Activated B cell treated with CpG ODN at 0.5 μM for 24 hours (primary cell): ENCODE measurements at regions not wholly inside any gene's neighbourhood (a gene's known extent, or its start where the extent isn't known, plus 50 kb on each side); places are given as distances from the start of the nearest gene placed in this dataset.

ENCODE experiments used
- ATAC-seq: fragments of 200-7000 bp; cut with Tn5 transposase; one replicate; pipeline ENCODE4 v1.10.0; 2021; ENCODE audit warnings: low read depth, mild to moderate bottlenecking, moderate library complexity
- CTCF ChIA-PET: fragments of 350-600 bp; sonication (Branson Sonifier 250); formaldehyde crosslinking; loops from one replicate; lab custom pipeline; 2021; ENCODE audit warnings: antibody characterized with exemption; lab: Charles Lee
- POLR2A ChIA-PET: fragments of 350-600 bp; sonication (Branson Sonifier 250); formaldehyde crosslinking; loops from one replicate; lab custom pipeline; 2021; ENCODE audit warnings: antibody characterized with exemption; lab: Charles Lee
- DNase-seq: peaks from one replicate; pipeline ENCODE4 v3.0.0; 2022
- H3K27ac Mint-ChIP-seq: one replicate; pipeline ENCODE4 v1.8.0; 2020; ENCODE audit warnings: mixed read lengths
- H3K27me3 Mint-ChIP-seq: one replicate; pipeline ENCODE4 v1.8.0; 2021; ENCODE audit warnings: mixed read lengths
- H3K36me3 Mint-ChIP-seq: one replicate; pipeline ENCODE4 v1.8.0; 2021; ENCODE audit warnings: low read depth, mixed read lengths
- H3K4me1 Mint-ChIP-seq: one replicate; pipeline ENCODE4 v1.8.0; 2021; ENCODE audit warnings: mixed read lengths
- H3K4me3 Mint-ChIP-seq: one replicate; pipeline ENCODE4 v1.8.0; 2020; ENCODE audit warnings: mild to moderate bottlenecking, mixed read lengths
- H3K9me3 Mint-ChIP-seq: one replicate; pipeline ENCODE4 v1.8.0; 2020; ENCODE audit warnings: mixed read lengths
- CTCF ChIP-seq: fragments of 200-600 bp; IDR thresholded peaks from one replicate; pipeline ENCODE4 v1.8.0; 2022; ENCODE audit warnings: antibody characterized with exemption, mild to moderate bottlenecking
- intact Hi-C: fragments of 100-400 bp; cut with micrococcal nuclease; formaldehyde crosslinking; loops from one replicate; pipeline ENCODE4 v1.15.1; 2024

GRCh38 chr2:126822115-126822514 is 76.6 kb upstream of the TEX51 start:
- no peaks in the 10 kb centered on the region for H3K4me1 Mint-ChIP-seq
- H3K27ac Mint-ChIP-seq: no peak overlapping the region
- TF ChIP-seq CTCF: no peak
- H3K27me3 Mint-ChIP-seq: peaks cover 11% of the 10 kb centered on the region
- ATAC-seq (no peak), DNase-seq (no peak)
- no peaks in the 10 kb centered on the region for H3K9me3 Mint-ChIP-seq
- H3K36me3 Mint-ChIP-seq: no peaks in the 10 kb centered on the region
- CTCF ChIA-PET: no interaction called here
- POLR2A ChIA-PET: no interaction called here
- intact Hi-C loops: no loop called here
- H3K4me3 Mint-ChIP-seq: no peak overlapping the region

GRCh38 chr2:126822921-126823320 is 75.8 kb upstream of the TEX51 start:
- CTCF ChIA-PET: no interaction called here
- intact Hi-C loops: no loop called here
- Mint-ChIP-seq H3K27me3 (peaks cover 13% of the 10 kb centered on the region), H3K4me3 (no peak overlapping the region), H3K9me3 (no peaks in the 10 kb centered on the region), H3K4me1 (no peaks in the 10 kb centered on the region), H3K36me3 (no peaks in the 10 kb centered on the region), H3K27ac (no peak overlapping the region)
- POLR2A ChIA-PET: no interaction called here
- no peak for TF ChIP-seq CTCF
- no peak for DNase-seq
- ATAC-seq: no peak

GRCh38 chr2:126823951-126824350 is 74.7 kb upstream of the TEX51 start:
- no peaks in the 10 kb centered on the region for H3K9me3 Mint-ChIP-seq
- no peaks in the 10 kb centered on the region for H3K36me3 Mint-ChIP-seq
- no peak overlapping the region for H3K27ac Mint-ChIP-seq
- no peak for ATAC-seq
- H3K27me3 Mint-ChIP-seq: peaks cover 9% of the 10 kb centered on the region
- CTCF ChIA-PET: no interaction called here
- POLR2A ChIA-PET: no interaction called here
- DNase-seq: no peak
- no peak overlapping the region for H3K4me3 Mint-ChIP-seq
- no peak for TF ChIP-seq CTCF
- no peaks in the 10 kb centered on the region for H3K4me1 Mint-ChIP-seq
- intact Hi-C loops: no loop called here

GRCh38 chr2:126824663-126825062 is 74.0 kb upstream of the TEX51 start:
- Mint-ChIP-seq H3K27ac (no peak overlapping the region), H3K9me3 (no peaks in the 10 kb centered on the region), H3K4me1 (no peaks in the 10 kb centered on the region), H3K27me3 (peaks cover 9% of the 10 kb centered on the region), H3K4me3 (no peak overlapping the region), H3K36me3 (no peaks in the 10 kb centered on the region)
- ChIA-PET CTCF (no interaction called here), POLR2A (no interaction called here)
- intact Hi-C loops: no loop called here
- no peak for ATAC-seq
- no peak for DNase-seq
- no peak for TF ChIP-seq CTCF

- H3K36me3 Mint-ChIP-seq: no peaks in the 10 kb centered on the region
- ChIA-PET CTCF (no interaction called here), POLR2A (no interaction called here)
- intact Hi-C loops: no loop called here
- DNase-seq (no peak), ATAC-seq (no peak)
- no peak overlapping the region for H3K27ac Mint-ChIP-seq
- H3K4me1 Mint-ChIP-seq: no peaks in the 10 kb centered on the region
- TF ChIP-seq CTCF: no peak
- H3K27me3 Mint-ChIP-seq: peaks cover 9% of the 10 kb centered on the region
- H3K9me3 Mint-ChIP-seq: no peaks in the 10 kb centered on the region
- H3K4me3 Mint-ChIP-seq: no peak overlapping the region
Observed at GRCh38 chr2:126825316-126825715, 73.4 kb upstream of the TEX51 start.
